ENCODE measurements at regions not wholly inside any gene's neighbourhood (a gene's known extent, or its start where the extent isn't known, plus 50 kb on each side); places are given as distances from the start of the nearest gene placed in this dataset.

DNA sequence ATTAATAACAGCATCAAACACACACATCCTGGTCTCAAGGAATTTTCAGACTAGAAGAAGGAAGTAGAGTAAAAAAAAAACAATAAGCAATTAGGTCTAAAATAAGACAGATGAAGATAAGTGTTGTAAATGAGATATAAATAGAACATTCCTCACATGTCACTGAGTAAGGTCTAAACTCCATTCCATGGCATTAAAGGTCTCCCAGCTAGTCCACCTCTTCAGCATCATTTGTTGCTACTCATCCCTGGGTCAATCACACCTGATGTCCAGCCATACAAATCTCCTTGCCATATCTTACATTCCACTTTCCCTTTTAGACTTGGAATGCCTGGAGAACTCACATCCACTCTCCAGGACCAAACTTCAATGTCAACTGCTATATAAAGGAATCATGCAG, 214.1 kb upstream of the KLF4 start:
- Histone ChIP-seq H3K27me3 (no peaks in the 10 kb centered on the region), H3K79me2 (no peaks in the 10 kb centered on the region), H3K36me3 (replicated peaks; ENCODE audit: insufficient read depth, low read depth) (no peaks in the 10 kb centered on the region), H3K9me2 (replicated peaks; ENCODE audit: insufficient read depth) (no peaks in the 10 kb centered on the region), H2AFZ (no peak overlapping the region), H3K4me1 (ENCODE audit: insufficient read depth) (peaks cover 16% of the 10 kb centered on the region), H4K20me1 (ENCODE audit: insufficient read depth, poor library complexity, severe bottlenecking) (no peaks in the 10 kb centered on the region), H3K4me3 (no peak overlapping the region), H3K4me2 (no peak overlapping the region), H3K9me3 (ENCODE audit: low read depth) (no peaks in the 10 kb centered on the region), H3K27ac (peak overlapping the region; percentile 55)
- TF ChIP-seq EZH2 (IDR thresholded peaks at IDR 0.05; ENCODE audit: borderline replicate concordance) (no peak), EZH2phosphoT487 (IDR thresholded peaks at IDR 0.05; ENCODE audit: low read depth, severe bottlenecking, unreplicated experiment) (no peak)
- TF ChIP-seq, protein P1, sequence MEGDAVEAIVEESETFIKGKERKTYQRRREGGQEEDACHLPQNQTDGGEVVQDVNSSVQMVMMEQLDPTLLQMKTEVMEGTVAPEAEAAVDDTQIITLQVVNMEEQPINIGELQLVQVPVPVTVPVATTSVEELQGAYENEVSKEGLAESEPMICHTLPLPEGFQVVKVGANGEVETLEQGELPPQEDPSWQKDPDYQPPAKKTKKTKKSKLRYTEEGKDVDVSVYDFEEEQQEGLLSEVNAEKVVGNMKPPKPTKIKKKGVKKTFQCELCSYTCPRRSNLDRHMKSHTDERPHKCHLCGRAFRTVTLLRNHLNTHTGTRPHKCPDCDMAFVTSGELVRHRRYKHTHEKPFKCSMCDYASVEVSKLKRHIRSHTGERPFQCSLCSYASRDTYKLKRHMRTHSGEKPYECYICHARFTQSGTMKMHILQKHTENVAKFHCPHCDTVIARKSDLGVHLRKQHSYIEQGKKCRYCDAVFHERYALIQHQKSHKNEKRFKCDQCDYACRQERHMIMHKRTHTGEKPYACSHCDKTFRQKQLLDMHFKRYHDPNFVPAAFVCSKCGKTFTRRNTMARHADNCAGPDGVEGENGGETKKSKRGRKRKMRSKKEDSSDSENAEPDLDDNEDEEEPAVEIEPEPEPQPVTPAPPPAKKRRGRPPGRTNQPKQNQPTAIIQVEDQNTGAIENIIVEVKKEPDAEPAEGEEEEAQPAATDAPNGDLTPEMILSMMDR (IDR thresholded peaks at IDR 0.05; ENCODE audit: poor library complexity): no peak
- DNase-seq (ENCODE audit: low spot score): peak; percentile 51

DNA sequence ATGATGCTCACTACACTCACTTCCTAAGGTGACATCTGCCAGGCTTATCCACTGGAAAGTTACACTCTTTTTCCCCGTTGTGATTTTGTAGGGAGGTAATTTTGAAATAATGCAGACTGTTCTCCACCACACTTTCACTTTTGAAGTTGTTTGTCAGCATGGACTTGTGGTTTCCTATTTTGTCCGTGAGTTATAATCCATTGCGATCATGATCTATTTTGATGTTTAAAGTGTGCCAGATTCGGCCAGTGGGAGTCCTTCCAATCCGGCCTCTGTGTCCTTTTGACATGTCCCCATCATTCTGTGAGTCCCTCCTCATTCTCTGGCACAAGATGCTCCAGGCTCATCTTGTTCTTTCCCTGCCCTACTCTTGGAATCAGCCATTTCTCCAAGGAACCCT, 211.3 kb upstream of the KLF4 start:
- no peak overlapping the region for H3K4me2 ChIP-seq
- DNase-seq (ENCODE audit: low spot score): no peak

DNA sequence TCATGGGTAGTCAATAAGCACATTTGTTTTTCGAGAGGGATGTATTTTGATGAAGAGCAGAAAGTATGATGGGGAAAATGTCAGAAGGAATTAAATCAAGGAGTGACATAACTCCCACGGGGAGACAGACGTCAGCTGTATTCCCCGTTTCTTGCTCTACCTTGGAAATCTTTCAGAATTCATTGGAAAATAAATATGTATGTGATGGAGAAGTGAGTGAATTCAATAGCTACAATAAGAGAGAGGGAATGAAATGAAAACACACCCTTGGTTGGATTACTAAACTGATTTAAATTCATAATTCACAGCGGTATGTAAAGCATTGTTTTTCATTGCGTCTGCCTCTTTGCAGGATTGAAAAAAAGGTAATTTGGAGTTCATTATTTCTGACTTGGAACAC, 209.7 kb upstream of the KLF4 start:
- 76% methylated on average over 6 of the region's 6 CpGs for WGBS (ENCODE audit: low lambda C conversion rate, missing lambda C conversion rate)

More for the DNA sequence above, 211.3 kb upstream of the KLF4 start:
- no peaks in the 10 kb centered on the region for H3K9me2 ChIP-seq (replicated peaks; ENCODE audit: insufficient read depth)
- no peaks in the 10 kb centered on the region for H3K9me3 ChIP-seq (ENCODE audit: low read depth)
- TF ChIP-seq, protein P1 (IDR thresholded peaks at IDR 0.05; ENCODE audit: poor library complexity): no peak
- no peak for TF ChIP-seq EZH2phosphoT487 (IDR thresholded peaks at IDR 0.05; ENCODE audit: low read depth, severe bottlenecking, unreplicated experiment)
- no peak for TF ChIP-seq EZH2 (IDR thresholded peaks at IDR 0.05; ENCODE audit: borderline replicate concordance)
- no peak overlapping the region for H3K27ac ChIP-seq
- H3K4me3 ChIP-seq: no peak overlapping the region
- no peaks in the 10 kb centered on the region for H3K27me3 ChIP-seq
- WGBS (ENCODE audit: low lambda C conversion rate, missing lambda C conversion rate): 69% methylated on average over 5 of the region's 5 CpGs
- no peak overlapping the region for H2AFZ ChIP-seq
- H3K36me3 ChIP-seq (replicated peaks; ENCODE audit: insufficient read depth, low read depth): no peaks in the 10 kb centered on the region
- H4K20me1 ChIP-seq (ENCODE audit: insufficient read depth, poor library complexity, severe bottlenecking): no peaks in the 10 kb centered on the region
- peaks cover 16% of the 10 kb centered on the region for H3K4me1 ChIP-seq (ENCODE audit: insufficient read depth)
- no peaks in the 10 kb centered on the region for H3K79me2 ChIP-seq

More for the DNA sequence above, 209.7 kb upstream of the KLF4 start:
- Histone ChIP-seq H3K36me3 (replicated peaks; ENCODE audit: insufficient read depth, low read depth) (no peaks in the 10 kb centered on the region), H3K9me2 (replicated peaks; ENCODE audit: insufficient read depth) (no peaks in the 10 kb centered on the region), H3K27ac (no peak overlapping the region), H3K27me3 (no peaks in the 10 kb centered on the region), H3K79me2 (no peaks in the 10 kb centered on the region), H3K4me2 (no peak overlapping the region), H3K9me3 (ENCODE audit: low read depth) (no peaks in the 10 kb centered on the region), H2AFZ (no peak overlapping the region), H3K4me3 (no peak overlapping the region), H4K20me1 (ENCODE audit: insufficient read depth, poor library complexity, severe bottlenecking) (no peaks in the 10 kb centered on the region), H3K4me1 (ENCODE audit: insufficient read depth) (peaks cover 18% of the 10 kb centered on the region)
- DNase-seq (ENCODE audit: low spot score): no peak
- TF ChIP-seq EZH2phosphoT487 (IDR thresholded peaks at IDR 0.05; ENCODE audit: low read depth, severe bottlenecking, unreplicated experiment) (no peak), EZH2 (IDR thresholded peaks at IDR 0.05; ENCODE audit: borderline replicate concordance) (no peak)
- TF ChIP-seq, protein P1 (IDR thresholded peaks at IDR 0.05; ENCODE audit: poor library complexity): no peak
